Caco-2 (cell line): ENCODE measurements at regions not wholly inside any gene's neighbourhood (a gene's known extent, or its start where the extent isn't known, plus 50 kb on each side); places are given as distances from the start of the nearest gene placed in this dataset.

Source experiments
- BruUV-seq: library from RNA; stranded (reverse); fragments of 400-500 nt; replicated peaks from 2 replicates; lab custom pipeline; 2021; lab: Mats Ljungman, UMichigan
- CTCF ChIA-PET: fragments of 300-600 bp; sonication (Branson Sonifier 250); formaldehyde crosslinking; loops from one replicate; lab custom pipeline; 2022; ENCODE audit warnings: antibody characterized with exemption; lab: Charles Lee
- POLR2A ChIA-PET: fragments of 300-600 bp; sonication (Branson Sonifier 250); formaldehyde crosslinking; loops from one replicate; lab custom pipeline; 2022; ENCODE audit warnings: antibody characterized with exemption; lab: Charles Lee
- DNase-seq, 2 experiments: peaks; one replicate each; pipeline versions ENCODE4 v3.0.0 to v3.0.0-alpha.2; 2020 to 2022
- H3K27me3 ChIP-seq: replicated peaks from 2 replicates; pipeline ENCODE4 v1.6.0; 2011; ENCODE audit warnings: low read length; ENCODE audit not compliant: control insufficient read depth, insufficient read depth
- H3K36me3 ChIP-seq: 2 replicates; pipeline ENCODE4 v1.5.1; 2011; ENCODE audit warnings: low read length; ENCODE audit not compliant: control insufficient read depth, insufficient read depth
- H3K4me1 ChIP-seq: fragments of 250-450 bp; sonication (Bioruptor Pico); 2 replicates; pipeline ENCODE4 v1.5.1; 2020; ENCODE audit warnings: mild to moderate bottlenecking
- H3K4me3 ChIP-seq: 2 replicates; pipeline ENCODE4 v1.5.1; 2011; ENCODE audit warnings: low read depth, mild to moderate bottlenecking, control low read depth, low read length
- H3K9me3 ChIP-seq: fragments of 250-450 bp; sonication (Bioruptor Pico); 2 replicates; pipeline ENCODE4 v1.5.1; 2020; ENCODE audit warnings: mild to moderate bottlenecking, moderate library complexity
- H3K27ac Mint-ChIP-seq: one replicate; pipeline ENCODE4 v1.8.0; 2022; ENCODE audit warnings: mixed read lengths; ENCODE audit not compliant: unreplicated experiment
- H3K27me3 Mint-ChIP-seq: one replicate; pipeline ENCODE4 v1.8.0; 2022; ENCODE audit warnings: mixed read lengths; ENCODE audit not compliant: insufficient read depth, unreplicated experiment
- H3K36me3 Mint-ChIP-seq: one replicate; pipeline ENCODE4 v1.8.0; 2022; ENCODE audit warnings: mild to moderate bottlenecking, mixed read lengths; ENCODE audit not compliant: insufficient read depth, unreplicated experiment
- H3K4me1 Mint-ChIP-seq: one replicate; pipeline ENCODE4 v1.8.0; 2022; ENCODE audit warnings: low read depth, mixed read lengths; ENCODE audit not compliant: unreplicated experiment
- H3K4me3 Mint-ChIP-seq: one replicate; pipeline ENCODE4 v1.8.0; 2022; ENCODE audit warnings: mild to moderate bottlenecking, moderate library complexity, mixed read lengths; ENCODE audit not compliant: unreplicated experiment
- H3K9me3 Mint-ChIP-seq: one replicate; pipeline ENCODE4 v1.8.0; 2022; ENCODE audit warnings: mixed read lengths; ENCODE audit not compliant: unreplicated experiment
- CTCF ChIP-seq, 2 experiments: fragments of 200-600 bp in 1 of 2; IDR thresholded peaks; 1 replicate in 1 of 2; 2 replicates in 1 of 2; pipeline versions ENCODE4 v1.5.1 to v1.8.0; 2011 to 2022; ENCODE audit warnings: antibody characterized with exemption in 1 of 2, control low read depth in 1 of 2, inconsistent platforms in 1 of 2, low read depth in 1 of 2, low read length in 1 of 2, mild to moderate bottlenecking in 1 of 2, moderate library complexity in 1 of 2; ENCODE audit not compliant: insufficient read depth in 1 of 2, severe bottlenecking in 1 of 2, unreplicated experiment in 1 of 2
- intact Hi-C: fragments of 100-400 bp; cut with micrococcal nuclease; formaldehyde crosslinking; loops from one replicate; pipeline ENCODE4 v1.10.0; 2022; ENCODE audit not compliant: unreplicated experiment

GRCh38 chr1:101165954-101166353 lies 70.9 kb upstream of the S1PR1 start:
- no peaks in the 10 kb centered on the region for H3K27me3 ChIP-seq
- BruUV-seq = no TSS peak
- H3K36me3 Mint-ChIP-seq = no peaks in the 10 kb centered on the region

GRCh38 chr1:101165532-101165931 lies 71.3 kb upstream of the S1PR1 start:
- no peak overlapping the region for H3K27ac Mint-ChIP-seq
- no TSS peak for BruUV-seq
- peaks cover 3% of the 10 kb centered on the region for H3K27me3 Mint-ChIP-seq
- no peak overlapping the region for H3K4me3 Mint-ChIP-seq
- Histone ChIP-seq H3K36me3 (no peaks in the 10 kb centered on the region), H3K4me3 (no peak overlapping the region), H3K27me3 (no peaks in the 10 kb centered on the region), H3K9me3 (no peaks in the 10 kb centered on the region), H3K4me1 (no peaks in the 10 kb centered on the region)
- H3K4me1 Mint-ChIP-seq = peaks cover 6% of the 10 kb centered on the region
- POLR2A ChIA-PET = no interaction called here
- DNase-seq = no peak
- intact Hi-C loops = no loop called here
- no peak for TF ChIP-seq CTCF (IDR thresholded peaks at IDR 0.05; ENCODE audit: insufficient read depth in 1 of 2, low read depth in 1 of 2, low read length in 1 of 2, severe bottlenecking in 1 of 2, unreplicated experiment in 1 of 2)
- H3K36me3 Mint-ChIP-seq = no peaks in the 10 kb centered on the region
- no peaks in the 10 kb centered on the region for H3K9me3 Mint-ChIP-seq
- CTCF ChIA-PET = no interaction called here

More at GRCh38 chr1:101165954-101166353, 70.9 kb upstream of the S1PR1 start:
- Histone ChIP-seq H3K4me1 (no peaks in the 10 kb centered on the region), H3K4me3 (no peak overlapping the region), H3K36me3 (no peaks in the 10 kb centered on the region), H3K9me3 (no peaks in the 10 kb centered on the region)
- ChIA-PET POLR2A (no interaction called here), CTCF (no interaction called here)
- intact Hi-C loops = no loop called here
- TF ChIP-seq CTCF (IDR thresholded peaks at IDR 0.05; ENCODE audit: insufficient read depth in 1 of 2, low read depth in 1 of 2, low read length in 1 of 2, severe bottlenecking in 1 of 2, unreplicated experiment in 1 of 2) = no peak
- Mint-ChIP-seq H3K4me1 (peaks cover 6% of the 10 kb centered on the region), H3K27ac (no peak overlapping the region), H3K9me3 (no peaks in the 10 kb centered on the region), H3K27me3 (peaks cover 3% of the 10 kb centered on the region), H3K4me3 (no peak overlapping the region)
- no peak for DNase-seq

GRCh38 chr1:101164776-101165175 lies 72.0 kb upstream of the S1PR1 start:
- ChIA-PET POLR2A (interaction anchor here (0.6 kb wide), 1 partner anchor 48 kb away, joined by 4 read pairs; no protein-coding TSS in a partner anchor), CTCF (no interaction called here)
- no peaks in the 10 kb centered on the region for H3K36me3 ChIP-seq

More at GRCh38 chr1:101164776-101165175, 72.0 kb upstream of the S1PR1 start:
- Histone ChIP-seq H3K27me3 (no peaks in the 10 kb centered on the region), H3K4me1 (no peaks in the 10 kb centered on the region), H3K4me3 (no peak overlapping the region), H3K9me3 (no peaks in the 10 kb centered on the region)
- Mint-ChIP-seq H3K27me3 (peaks cover 3% of the 10 kb centered on the region), H3K4me1 (peaks cover 6% of the 10 kb centered on the region), H3K9me3 (no peaks in the 10 kb centered on the region), H3K4me3 (no peak overlapping the region), H3K36me3 (no peaks in the 10 kb centered on the region), H3K27ac (no peak overlapping the region)
- TF ChIP-seq CTCF (IDR thresholded peaks at IDR 0.05; ENCODE audit: insufficient read depth in 1 of 2, low read depth in 1 of 2, low read length in 1 of 2, severe bottlenecking in 1 of 2, unreplicated experiment in 1 of 2) = no peak
- intact Hi-C loops = no loop called here
- no TSS peak for BruUV-seq
- DNase-seq = no peak
